HG03103 (cell line): ENCODE measurements at regions not wholly inside any gene's neighbourhood (a gene's known extent, or its start where the extent isn't known, plus 50 kb on each side); places are given as distances from the start of the nearest gene placed in this dataset.
"Not testable (repeated sequence)": the region's sequence is repeated elsewhere in the genome, so short reads cannot be mapped to it uniquely, and the experiment has no call there.

Source experiments
- ATAC-seq: cut with Tn5 transposase; IDR thresholded peaks from one replicate; pipeline ENCODE4 v1.9.1; 2021; ENCODE audit warnings: low read depth; ENCODE audit not compliant: unreplicated experiment

- no peak for ATAC-seq
These were observed 50.6 kb upstream of the SLC44A3 start for GRCh38 chr1:94769551-94769950.

- no peak for ATAC-seq
These were observed 52.1 kb upstream of the SLC44A3 start for GRCh38 chr1:94768036-94768435.

- no peak for ATAC-seq
These were observed 54.2 kb upstream of the SLC44A3 start for GRCh38 chr1:94765958-94766357.

GRCh38 chr1:94759188-94759587, 61.0 kb upstream of the SLC44A3 start:
- no peak for ATAC-seq

GRCh38 chr1:94757931-94758330, 62.2 kb upstream of the SLC44A3 start:
- no peak for ATAC-seq

- no peak for ATAC-seq
These were observed 64.5 kb upstream of the SLC44A3 start for GRCh38 chr1:94755675-94756074.

- not testable (repeated sequence) for ATAC-seq
These were observed 65.1 kb upstream of the SLC44A3 start for GRCh38 chr1:94755016-94755415.

- ATAC-seq, result no peak
These were observed 65.6 kb upstream of the SLC44A3 start for GRCh38 chr1:94754570-94754969.

- no peak for ATAC-seq
These were observed 66.1 kb upstream of the SLC44A3 start for GRCh38 chr1:94754095-94754494.

- ATAC-seq, result no peak
These were observed 66.8 kb upstream of the SLC44A3 start for GRCh38 chr1:94753171-94753972.

GRCh38 chr1:94751483-94751882, 68.7 kb upstream of the SLC44A3 start:
- not testable (repeated sequence) for ATAC-seq

- no peak for ATAC-seq
These were observed 73.3 kb upstream of the SLC44A3 start for GRCh38 chr1:94746635-94747525.

- ATAC-seq, result no peak
These were observed 74.4 kb upstream of the SLC44A3 start for GRCh38 chr1:94745742-94746141.

- ATAC-seq, result no peak
These were observed 76.3 kb upstream of the SLC44A3 start for GRCh38 chr1:94743862-94744261.

- ATAC-seq, result no peak
These were observed 78.2 kb upstream of the SLC44A3 start for GRCh38 chr1:94741996-94742395.

- no peak for ATAC-seq
These were observed 78.6 kb upstream of the SLC44A3 start for GRCh38 chr1:94741510-94741909.

- ATAC-seq, result no peak
These were observed 80.6 kb upstream of the SLC44A3 start for GRCh38 chr1:94739521-94740061.

- ATAC-seq, result no peak
These were observed 81.8 kb upstream of the SLC44A3 start for GRCh38 chr1:94738371-94738770.

- ATAC-seq, result no peak
These were observed 82.8 kb upstream of the SLC44A3 start for GRCh38 chr1:94737124-94737998.

GRCh38 chr1:94736549-94736948, 83.6 kb upstream of the SLC44A3 start:
- ATAC-seq, result no peak
